NCI-H345 treated with DMSO at 0.1 percent for 48 hours (cell line): ENCODE measurements at regions not wholly inside any gene's neighbourhood (a gene's known extent, or its start where the extent isn't known, plus 50 kb on each side); places are given as distances from the start of the nearest gene placed in this dataset.

Experiments used
- DNase-seq: peaks from one replicate; lab custom pipeline; 2025; ENCODE audit not compliant: unreplicated experiment; lab: John Stamatoyannopoulos, UW

- DNase-seq = no peak
These were observed 1963.8 kb upstream of the CELF4 start for GRCh38 chr18:39529358-39529757.

GRCh38 chr18:39527465-39527864 lies 1961.9 kb upstream of the CELF4 start:
- DNase-seq = no peak

- no peak for DNase-seq
These were observed 1958.8 kb upstream of the CELF4 start for GRCh38 chr18:39524370-39524769.

- no peak for DNase-seq
These were observed 1957.7 kb upstream of the CELF4 start for GRCh38 chr18:39523281-39523680.

GRCh38 chr18:39521164-39521563 lies 1955.6 kb upstream of the CELF4 start:
- DNase-seq = no peak

GRCh38 chr18:39519741-39520140 lies 1954.1 kb upstream of the CELF4 start:
- no peak for DNase-seq

GRCh38 chr18:39515299-39515698 lies 1949.7 kb upstream of the CELF4 start:
- no peak for DNase-seq

GRCh38 chr18:39513186-39513585 lies 1947.6 kb upstream of the CELF4 start:
- no peak for DNase-seq

- no peak for DNase-seq
These were observed 1941.2 kb upstream of the CELF4 start for GRCh38 chr18:39506581-39507330.

- DNase-seq = no peak
These were observed 1934.7 kb upstream of the CELF4 start for GRCh38 chr18:39500306-39500705.

GRCh38 chr18:39497821-39498220 lies 1932.2 kb upstream of the CELF4 start:
- no peak for DNase-seq

- no peak for DNase-seq
These were observed 1931.4 kb upstream of the CELF4 start for GRCh38 chr18:39496986-39497385.

- no peak for DNase-seq
These were observed 1928.8 kb upstream of the CELF4 start for GRCh38 chr18:39494211-39494896.

GRCh38 chr18:39491408-39491807 lies 1925.8 kb upstream of the CELF4 start:
- no peak for DNase-seq

- DNase-seq = no peak
These were observed 1923.8 kb upstream of the CELF4 start for GRCh38 chr18:39489431-39489830.

- no peak for DNase-seq
These were observed 1922.3 kb upstream of the CELF4 start for GRCh38 chr18:39487932-39488331.

GRCh38 chr18:39486268-39486667 lies 1920.7 kb upstream of the CELF4 start:
- DNase-seq = no peak

GRCh38 chr18:39485696-39486095 lies 1920.1 kb upstream of the CELF4 start:
- no peak for DNase-seq

- DNase-seq = no peak
These were observed 1915.7 kb upstream of the CELF4 start for GRCh38 chr18:39481281-39481680.

- DNase-seq = no peak
These were observed 1915.0 kb upstream of the CELF4 start for GRCh38 chr18:39480494-39481195.

- DNase-seq = no peak
These were observed 1898.4 kb upstream of the CELF4 start for GRCh38 chr18:39464006-39464405.

GRCh38 chr18:39462436-39462835 lies 1896.8 kb upstream of the CELF4 start:
- DNase-seq = no peak
